PC-3 (cell line): ENCODE measurements at regions not wholly inside any gene's neighbourhood (a gene's known extent, or its start where the extent isn't known, plus 50 kb on each side); places are given as distances from the start of the nearest gene placed in this dataset.

Source experiments
- ATAC-seq: fragments of 200-7000 bp; cut with Tn5 transposase; 2 replicates; pipeline ENCODE4 v1.9.1; 2020; ENCODE audit warnings: mild to moderate bottlenecking, moderate library complexity
- BruUV-seq: library from RNA; stranded (reverse); fragments of 400-500 nt; replicated peaks from 2 replicates; lab custom pipeline; 2021; lab: Mats Ljungman, UMichigan
- CTCF ChIA-PET: fragments of 300-600 bp; sonication (Branson Sonifier 250); formaldehyde crosslinking; loops from one replicate; lab custom pipeline; 2022; ENCODE audit warnings: antibody characterized with exemption; lab: Charles Lee
- POLR2A ChIA-PET: fragments of 300-600 bp; sonication (Branson Sonifier 250); formaldehyde crosslinking; loops from one replicate; lab custom pipeline; 2022; ENCODE audit warnings: antibody characterized with exemption; ENCODE audit not compliant: unreplicated experiment; lab: Charles Lee
- DNase-seq: peaks from one replicate; pipeline ENCODE4 v3.0.0-alpha.2; 2015
- H2AFZ ChIP-seq: fragments of 300-600 bp; sonication (generic); 2 replicates; pipeline ENCODE4 v1.6.0; 2016; ENCODE audit warnings: antibody characterized with exemption, low read length
- H3F3A ChIP-seq: fragments of 300-600 bp; sonication (generic); one replicate; pipeline ENCODE4 v1.6.0; 2017; ENCODE audit warnings: antibody characterized with exemption, low read length, control low read depth, mild to moderate bottlenecking; ENCODE audit not compliant: unreplicated experiment
- H3K27ac ChIP-seq: fragments of 300-600 bp; sonication (generic); 2 replicates; pipeline ENCODE4 v1.5.1; 2016; ENCODE audit warnings: mild to moderate bottlenecking, low read length
- H3K27me3 ChIP-seq: fragments of 300-600 bp; sonication (generic); 2 replicates; pipeline ENCODE4 v1.6.1; 2016; ENCODE audit warnings: low read length, mixed read lengths
- H3K36me3 ChIP-seq: fragments of 300-600 bp; sonication (generic); 2 replicates; pipeline ENCODE4 v1.6.1; 2016; ENCODE audit warnings: low read depth, mixed run types, low read length, mixed read lengths
- H3K4me1 ChIP-seq: fragments of 300-600 bp; sonication (generic); 2 replicates; pipeline ENCODE4 v1.5.1; 2016; ENCODE audit warnings: low read length; ENCODE audit not compliant: insufficient read depth
- H3K4me2 ChIP-seq: fragments of 300-600 bp; sonication (generic); 2 replicates; pipeline ENCODE4 v1.6.0; 2016; ENCODE audit warnings: low read length
- H3K4me3 ChIP-seq: fragments of 300-600 bp; sonication (generic); 2 replicates; pipeline ENCODE4 v1.5.1; 2016; ENCODE audit warnings: mild to moderate bottlenecking, low read length, mixed read lengths
- H3K79me2 ChIP-seq: fragments of 300-600 bp; sonication (generic); 2 replicates; pipeline ENCODE4 v1.6.1; 2017; ENCODE audit warnings: low read length, mixed read lengths
- H3K9ac ChIP-seq: fragments of 300-600 bp; sonication (generic); 2 replicates; pipeline ENCODE4 v1.6.0; 2016; ENCODE audit warnings: mild to moderate bottlenecking, low read length
- H3K9me2 ChIP-seq: fragments of 300-600 bp; sonication (generic); replicated peaks from 2 replicates; pipeline ENCODE4 v1.6.1; 2016; ENCODE audit warnings: mixed run types, low read length, mixed read lengths
- H3K9me3 ChIP-seq: fragments of 300-600 bp; sonication (generic); 2 replicates; pipeline ENCODE4 v1.6.1; 2016; ENCODE audit warnings: low read length, mixed read lengths
- H4K20me1 ChIP-seq: fragments of 300-600 bp; sonication (generic); 2 replicates; pipeline ENCODE4 v1.6.1; 2016; ENCODE audit warnings: low read length, mixed read lengths
- CTCF ChIP-seq: fragments of 300-600 bp; sonication (generic); conservative IDR thresholded peaks from 2 replicates; pipeline ENCODE4 v1.5.1; 2017; ENCODE audit warnings: antibody characterized with exemption, low read depth, mild to moderate bottlenecking, low read length
- EZH2 ChIP-seq: fragments of 300-600 bp; sonication (generic); IDR thresholded peaks from one replicate; pipeline ENCODE4 v1.6.1; 2017; ENCODE audit warnings: antibody characterized with exemption, mild to moderate bottlenecking, low read length; ENCODE audit not compliant: unreplicated experiment
- EZH2phosphoT487 ChIP-seq: fragments of 300-600 bp; sonication (generic); IDR thresholded peaks from 2 replicates; pipeline ENCODE4 v1.6.1; 2018; ENCODE audit warnings: mild to moderate bottlenecking, antibody characterized with exemption, low read length, borderline replicate concordance
- intact Hi-C: fragments of 100-400 bp; cut with micrococcal nuclease; formaldehyde crosslinking; loops from 2 replicates; pipeline ENCODE4 v1.9.0; 2023

- CTCF ChIA-PET = no interaction called here
- POLR2A ChIA-PET = no interaction called here
Observed at GRCh38 chr5:71923755-71924154, 183.5 kb upstream of the MAP1B start.

GRCh38 chr5:71924325-71924724 lies 182.9 kb upstream of the MAP1B start:
- Histone ChIP-seq H3K4me1 (peaks cover 22% of the 10 kb centered on the region), H3K27ac (peak overlapping the region; percentile 42; the same call in 1 of the 2 replicates), H3K4me2 (peak overlapping the region; percentile 52; the same call in 1 of the 2 replicates), H3K4me3 (no peak overlapping the region), H3K27me3 (no peaks in the 10 kb centered on the region), H4K20me1 (no peaks in the 10 kb centered on the region), H3K36me3 (no peaks in the 10 kb centered on the region), H3K9me3 (no peaks in the 10 kb centered on the region), H3K9ac (0 out of 2 replicates have a peak overlapping the region, but pooled peaks have one; percentile 14), H3K9me2 (no peaks in the 10 kb centered on the region), H3K79me2 (no peaks in the 10 kb centered on the region), H2AFZ (peak overlapping the region; percentile 63), H3F3A (no peaks in the 10 kb centered on the region)
- intact Hi-C loops = loop anchor here (10.0 kb wide), 1 partner anchor 90 kb away; no protein-coding TSS in a partner anchor
- ATAC-seq (no peak), DNase-seq (no peak)
- BruUV-seq = no TSS peak
- POLR2A ChIA-PET = no interaction called here
- CTCF ChIA-PET = no interaction called here
- no peak for TF ChIP-seq CTCF
- no peak for TF ChIP-seq EZH2phosphoT487
- TF ChIP-seq EZH2 = no peak

More at GRCh38 chr5:71923755-71924154, 183.5 kb upstream of the MAP1B start:
- Histone ChIP-seq H3K9me2 (no peaks in the 10 kb centered on the region), H3K9me3 (no peaks in the 10 kb centered on the region), H3K36me3 (no peaks in the 10 kb centered on the region), H4K20me1 (no peaks in the 10 kb centered on the region), H3K27ac (no peak overlapping the region), H3K4me2 (no peak overlapping the region), H3K27me3 (no peaks in the 10 kb centered on the region), H2AFZ (no peak overlapping the region), H3K9ac (no peak overlapping the region), H3K4me3 (no peak overlapping the region), H3F3A (no peaks in the 10 kb centered on the region), H3K79me2 (no peaks in the 10 kb centered on the region), H3K4me1 (peaks cover 22% of the 10 kb centered on the region)
- DNase-seq = no peak
- intact Hi-C loops = loop anchor here (10.0 kb wide), 1 partner anchor 89 kb away; no protein-coding TSS in a partner anchor
- BruUV-seq = no TSS peak
- no peak for ATAC-seq
- no peak for TF ChIP-seq EZH2
- no peak for TF ChIP-seq CTCF
- no peak for TF ChIP-seq EZH2phosphoT487

- H3K9me2 ChIP-seq = no peaks in the 10 kb centered on the region
- no peaks in the 10 kb centered on the region for H4K20me1 ChIP-seq
- ChIA-PET CTCF (no interaction called here), POLR2A (interaction anchor here (0.7 kb wide), 1 partner anchor 324 kb away, joined by 3 read pairs; no protein-coding TSS in a partner anchor)
- peak; percentile 90 for ATAC-seq
- H3K9ac ChIP-seq = 0 out of 2 replicates have a peak overlapping the region, but pooled peaks have one; percentile 14
- peaks cover 22% of the 10 kb centered on the region for H3K4me1 ChIP-seq
- TF ChIP-seq EZH2 (no peak), EZH2phosphoT487 (no peak), CTCF (no peak)
- peak; percentile 61 for DNase-seq
- no peaks in the 10 kb centered on the region for H3K27me3 ChIP-seq
- no peaks in the 10 kb centered on the region for H3K79me2 ChIP-seq
- no peaks in the 10 kb centered on the region for H3K9me3 ChIP-seq
- H3K36me3 ChIP-seq = no peaks in the 10 kb centered on the region
- H3K4me3 ChIP-seq = no peak overlapping the region
- H3K27ac ChIP-seq = peak overlapping the region; percentile 42
- intact Hi-C loops = loop anchor here (10.0 kb wide), 1 partner anchor 90 kb away; no protein-coding TSS in a partner anchor
- H3F3A ChIP-seq = no peaks in the 10 kb centered on the region
- no TSS peak for BruUV-seq
- peak overlapping the region; percentile 52 for H3K4me2 ChIP-seq
- peak overlapping the region; percentile 63 for H2AFZ ChIP-seq
Observed at GRCh38 chr5:71924980-71925379, 182.3 kb upstream of the MAP1B start.
